ENCODE measurements at regions not wholly inside any gene's neighbourhood (a gene's known extent, or its start where the extent isn't known, plus 50 kb on each side); places are given as distances from the start of the nearest gene placed in this dataset.

GRCh38 chr16:85378145-85379040, 234.7 kb upstream of the GSE1 start:
- DNase-seq (ENCODE audit: low read depth): no peak

- DNase-seq (ENCODE audit: low read depth): no peak
Observed at GRCh38 chr16:85379041-85380001, 233.8 kb upstream of the GSE1 start.

- DNase-seq (ENCODE audit: low read depth): no peak
Observed at GRCh38 chr16:85380002-85380395, 233.1 kb upstream of the GSE1 start.

GRCh38 chr16:85380905-85381737, 232.0 kb upstream of the GSE1 start:
- no peak for DNase-seq (ENCODE audit: low read depth)

- no peak for DNase-seq (ENCODE audit: low read depth)
Observed at GRCh38 chr16:85381738-85382592, 231.2 kb upstream of the GSE1 start.

- no peak for DNase-seq (ENCODE audit: low read depth)
Observed at GRCh38 chr16:85382717-85383118, 230.4 kb upstream of the GSE1 start.

GRCh38 chr16:85383836-85384832, 229.0 kb upstream of the GSE1 start:
- no peak for DNase-seq (ENCODE audit: low read depth)

- DNase-seq (ENCODE audit: low read depth): no peak
Observed at GRCh38 chr16:85384833-85385462, 228.2 kb upstream of the GSE1 start.

GRCh38 chr16:85385463-85386331, 227.4 kb upstream of the GSE1 start:
- no peak for DNase-seq (ENCODE audit: low read depth)

GRCh38 chr16:85386467-85387170, 226.5 kb upstream of the GSE1 start:
- no peak for DNase-seq (ENCODE audit: low read depth)

GRCh38 chr16:85387171-85387507, 226.0 kb upstream of the GSE1 start:
- DNase-seq (ENCODE audit: low read depth): no peak

GRCh38 chr16:85387731-85388295, 225.3 kb upstream of the GSE1 start:
- no peak for DNase-seq (ENCODE audit: low read depth)

- DNase-seq (ENCODE audit: low read depth): no peak
Observed at GRCh38 chr16:85389679-85390470, 223.2 kb upstream of the GSE1 start.

- DNase-seq (ENCODE audit: low read depth): no peak
Observed at GRCh38 chr16:85390511-85391174, 222.5 kb upstream of the GSE1 start.

- DNase-seq (ENCODE audit: low read depth): no peak
Observed at GRCh38 chr16:85391175-85391707, 221.9 kb upstream of the GSE1 start.

All from non-pigmented ciliary epithelial cell (primary cell).